Panc1 (cell line): ENCODE measurements at regions not wholly inside any gene's neighbourhood (a gene's known extent, or its start where the extent isn't known, plus 50 kb on each side); places are given as distances from the start of the nearest gene placed in this dataset.

Experiments used
- ATAC-seq: fragments of 200-7000 bp; cut with Tn5 transposase; 2 replicates; pipeline ENCODE4 v1.9.1; 2020; ENCODE audit warnings: mild to moderate bottlenecking, moderate library complexity
- BruUV-seq: library from RNA; stranded (reverse); fragments of 400-500 nt; replicated peaks from 2 replicates; lab custom pipeline; 2021; lab: Mats Ljungman, UMichigan
- CTCF ChIA-PET: fragments of 300-600 bp; sonication (Branson Sonifier 250); formaldehyde crosslinking; loops from one replicate; lab custom pipeline; 2022; ENCODE audit warnings: antibody characterized with exemption; lab: Charles Lee
- POLR2A ChIA-PET: fragments of 300-600 bp; sonication (Branson Sonifier 250); formaldehyde crosslinking; loops from one replicate; lab custom pipeline; 2022; ENCODE audit warnings: antibody characterized with exemption; lab: Charles Lee
- DNase-seq: peaks from one replicate; pipeline ENCODE4 v3.0.0-alpha.2; 2010; ENCODE audit warnings: low read depth, low spot score
- H3K27ac ChIP-seq: 2 replicates; pipeline ENCODE4 v1.5.1; 2011; ENCODE audit warnings: mild to moderate bottlenecking, low read length, inconsistent platforms
- H3K27me3 ChIP-seq: fragments of 200-500 bp; sonication (Bioruptor generic); 2 replicates; pipeline ENCODE4 v1.6.0; 2014; ENCODE audit warnings: low read length, inconsistent platforms; ENCODE audit not compliant: control insufficient read depth, insufficient read depth
- H3K36me3 ChIP-seq: fragments of 200-500 bp; sonication (Bioruptor generic); 2 replicates; pipeline ENCODE4 v1.5.1; 2014; ENCODE audit warnings: inconsistent platforms, mild to moderate bottlenecking, low read length, moderate library complexity; ENCODE audit not compliant: control insufficient read depth, insufficient read depth
- H3K4me1 ChIP-seq: 2 replicates; pipeline ENCODE4 v1.5.1; 2011; ENCODE audit warnings: inconsistent platforms, mild to moderate bottlenecking, low read length, moderate library complexity; ENCODE audit not compliant: control insufficient read depth, insufficient read depth
- H3K4me3 ChIP-seq, 2 experiments: 2 replicates each; pipeline ENCODE4 v1.5.1; 2011 to 2012; ENCODE audit warnings: low read depth in 2 of 2, low read length in 2 of 2, mild to moderate bottlenecking in 2 of 2, inconsistent platforms in 1 of 2, moderate library complexity in 1 of 2
- H3K9me3 ChIP-seq: fragments of 200-500 bp; sonication (Bioruptor generic); 2 replicates; pipeline ENCODE4 v1.5.1; 2014; ENCODE audit warnings: low read depth, mild to moderate bottlenecking, inconsistent platforms, low read length, moderate library complexity; ENCODE audit not compliant: control insufficient read depth, insufficient read depth
- CTCF ChIP-seq: fragments of 450-650 bp; IDR thresholded peaks from 2 replicates; pipeline ENCODE4 v1.5.1; 2017; ENCODE audit warnings: mild to moderate bottlenecking
- POLR2AphosphoS5 ChIP-seq: IDR thresholded peaks from 2 replicates; pipeline ENCODE4 v1.6.1; 2012; ENCODE audit warnings: mild to moderate bottlenecking, low read depth, low read length, moderate library complexity
- REST ChIP-seq, 2 experiments: IDR thresholded peaks; 2 replicates each; pipeline ENCODE4 v1.6.1; 2011 to 2012; ENCODE audit warnings: low read depth in 2 of 2, control low read depth in 1 of 2, low read length in 1 of 2, mild to moderate bottlenecking in 1 of 2, moderate library complexity in 1 of 2; ENCODE audit not compliant: insufficient read depth in 1 of 2
- SIN3A ChIP-seq: IDR thresholded peaks from 2 replicates; pipeline ENCODE4 v1.6.1; 2012; ENCODE audit warnings: low read depth, mild to moderate bottlenecking, low read length, moderate library complexity, borderline replicate concordance; ENCODE audit not compliant: insufficient read depth
- TCF7L2 ChIP-seq: IDR thresholded peaks from 2 replicates; pipeline ENCODE4 v1.6.1; 2011; ENCODE audit warnings: mild to moderate bottlenecking, low read depth, low read length, inconsistent platforms
- in situ Hi-C: cut with HindIII; loops from 2 replicates; pipeline ENCODE4 v1.10.0; 2016; ENCODE audit warnings: low sequenced_read_pairs, low pct_unique_long_range_greater_than_20kb
- intact Hi-C: fragments of 100-400 bp; cut with micrococcal nuclease; formaldehyde crosslinking; loops from one replicate; pipeline ENCODE4 v1.10.0; 2022; ENCODE audit not compliant: unreplicated experiment

GRCh38 chr4:108502356-108502755 is 118.0 kb upstream of the RPL34 start:
- Histone ChIP-seq H3K9me3 (no peaks in the 10 kb centered on the region), H3K4me1 (no peaks in the 10 kb centered on the region), H3K27ac (no peak overlapping the region), H3K27me3 (no peaks in the 10 kb centered on the region), H3K4me3 (no peak overlapping the region), H3K36me3 (no peaks in the 10 kb centered on the region)
- in situ Hi-C loops (no loop called here), intact Hi-C loops (no loop called here)
- ChIA-PET CTCF (no interaction called here), POLR2A (no interaction called here)
- ATAC-seq (no peak), DNase-seq (no peak)
- BruUV-seq: no TSS peak
- TF ChIP-seq POLR2AphosphoS5 (no peak), TCF7L2 (no peak)

- H3K36me3 ChIP-seq: no peaks in the 10 kb centered on the region
- ATAC-seq (no peak), DNase-seq (no peak)
- H3K27me3 ChIP-seq: no peaks in the 10 kb centered on the region
- intact Hi-C loops (no loop called here), in situ Hi-C loops (no loop called here)
- H3K27ac ChIP-seq: no peak overlapping the region
- H3K4me1 ChIP-seq: no peaks in the 10 kb centered on the region
- H3K9me3 ChIP-seq: no peaks in the 10 kb centered on the region
- ChIA-PET POLR2A (no interaction called here), CTCF (no interaction called here)
- TF ChIP-seq SIN3A (no peak), CTCF (no peak), TCF7L2 (no peak), POLR2AphosphoS5 (no peak), REST (IDR thresholded peaks at IDR 0.05; ENCODE audit: insufficient read depth in 1 of 2, low read depth in 2 of 2, low read length in 1 of 2) (no peak)
- H3K4me3 ChIP-seq: no peak overlapping the region
- BruUV-seq: no TSS peak
These were observed 121.5 kb upstream of the RPL34 start for GRCh38 chr4:108498925-108499324.

- ATAC-seq (no peak), DNase-seq (no peak)
- no peaks in the 10 kb centered on the region for H3K9me3 ChIP-seq
- no peak overlapping the region for H3K27ac ChIP-seq
- no TSS peak for BruUV-seq
- TF ChIP-seq POLR2AphosphoS5: no peak
- no peak for TF ChIP-seq CTCF
- no peak for TF ChIP-seq TCF7L2
- TF ChIP-seq REST (IDR thresholded peaks at IDR 0.05; ENCODE audit: insufficient read depth in 1 of 2, low read depth in 2 of 2, low read length in 1 of 2): no peak
- TF ChIP-seq SIN3A: no peak
- ChIA-PET CTCF (no interaction called here), POLR2A (no interaction called here)
- no peaks in the 10 kb centered on the region for H3K27me3 ChIP-seq
- no peaks in the 10 kb centered on the region for H3K4me1 ChIP-seq
- in situ Hi-C loops: no loop called here
- intact Hi-C loops: no loop called here
- no peak overlapping the region for H3K4me3 ChIP-seq
- H3K36me3 ChIP-seq: no peaks in the 10 kb centered on the region
These were observed 126.8 kb upstream of the RPL34 start for GRCh38 chr4:108493596-108493931.
